Heart right ventricle (tissue), 16 donors: ENCODE measurements at regions not wholly inside any gene's neighbourhood (a gene's known extent, or its start where the extent isn't known, plus 50 kb on each side); places are given as distances from the start of the nearest gene placed in this dataset.
A peak's percentile ranks its signal among the peaks of the same experiment; 100 is the strongest.
"Not testable (repeated sequence)": the region's sequence is repeated elsewhere in the genome, so short reads cannot be mapped to it uniquely, and the experiment has no call there.

ENCODE experiments used
- ATAC-seq, 8 donors: fragments of 200-7000 bp; cut with Tn5 transposase; one replicate each; pipeline ENCODE4 v1.9.1; 2020; ENCODE audit warnings: mild to moderate bottlenecking in 8 of 8, moderate library complexity in 8 of 8, moderate number of reproducible peaks in 1 of 8
- DNase-seq, 2 donors: peaks; one replicate each; pipeline ENCODE4 v3.0.0-alpha.2; 2020
- H3K27ac ChIP-seq, 10 donors: fragments of 200-600 bp; sonication (generic) in 2 of 10; one replicate each; pipeline versions ENCODE4 v1.5.0 to v1.8.0; 2020 to 2022; ENCODE audit warnings: mild to moderate bottlenecking in 3 of 10
- H3K27me3 ChIP-seq, 7 donors: fragments of 200-600 bp; one replicate each; pipeline ENCODE4 v1.8.0; 2021 to 2022; ENCODE audit warnings: mild to moderate bottlenecking in 2 of 7
- H3K36me3 ChIP-seq, 9 donors: fragments of 200-600 bp; sonication (generic) in 1 of 9; one replicate each; pipeline versions ENCODE4 v1.5.0 to v1.8.0; 2020 to 2022; ENCODE audit warnings: mild to moderate bottlenecking in 2 of 9
- H3K4me1 ChIP-seq, 9 donors: fragments of 200-600 bp; sonication (generic) in 1 of 9; one replicate each; pipeline versions ENCODE4 v1.5.0 to v1.8.0; 2020 to 2022; ENCODE audit warnings: mild to moderate bottlenecking in 4 of 9
- H3K4me3 ChIP-seq, 10 donors: fragments of 200-600 bp; sonication (generic) in 2 of 10; one replicate each; pipeline versions ENCODE4 v1.5.0 to v1.8.0; 2020 to 2022; ENCODE audit warnings: mild to moderate bottlenecking in 7 of 10, moderate library complexity in 2 of 10
- H3K9me3 ChIP-seq, 11 donors: fragments of 200-600 bp in 10 of 11; sonication (generic) in 2 of 11; one replicate each; pipeline versions ENCODE4 v1.5.0 to v1.8.0; 2013 to 2022; ENCODE audit warnings: mild to moderate bottlenecking in 2 of 11, control low read depth in 1 of 11, moderate library complexity in 1 of 11
- CTCF ChIP-seq, 9 donors: fragments of 200-600 bp; sonication (generic) in 2 of 9; IDR thresholded peaks; one replicate each; pipeline versions ENCODE4 v1.5.0 to v1.8.0; 2021 to 2022; ENCODE audit warnings: antibody characterized with exemption in 9 of 9, mild to moderate bottlenecking in 5 of 9, moderate library complexity in 1 of 9
- WGBS, 2 donors: extraction: QIAGEN DNeasy Blood & Tissue Kit; methylation state at CpG; one replicate each; pipeline ENCODE4 v1.1.7; 2013; ENCODE audit warnings: inconsistent platforms in 1 of 2; 5-methylcytosine and 5-hydroxymethylcytosine counted together
- intact Hi-C, 10 donors: fragments of 100-400 bp; cut with DNase I; formaldehyde crosslinking; loops; one replicate each; pipeline versions ENCODE4 v1.11.1 to v1.14.2; 2022
- donor health status: Arrhythmogenic right ventricular cardiomyopathy.
- donor health status: ischemic (EF 13 %, LVEDD 7.1; RV severe dilation, severe dysfunction).
- donor health status: healthy with polysubstance abuse.
- donor health status: DM: no; HTN: yes; CAD: no.
- donor health status: DM: no; HTN: no; CAD: no.
- donor health status: ischemic (EF 25% LVEDD 6.9; RV normal size, moderate dysfunction).
- donor health status: ischemic (EF 25% LVEDD 5.7; RV mildly dilated, moderate dysfunction).
- donor health status: healthy.
- donor health status: DM: yes; HTN: yes; CAD: no.
- donor health status: Ischemic cardiomyopathy.
- donor health status: ischemic (EF 35%, LVEDD 5.7; RV mildly dilated, moderate dysfunction).
- donor health status: nonischemic (EF 11% LVEDD 7.7; RV severe dilation, severe dysfunction).
- donor health status: DM: yes; HTN: yes; CAD: no.
- donor health status: PGD.
- donor health status: ischemic (EF 29% LVEDD 5.4; RV normal size, mild dysfunction).
- donor health status: nonischemic (EF 23%, LVEDD 6.1; RV moderate dilation, normal function).

- Histone ChIP-seq H3K4me3 (no peak overlapping the region), H3K27me3 (peaks cover 0 to 2% (median 0%) of the 10 kb centered on the region in 7 donors), H3K36me3 (no peaks in the 10 kb centered on the region), H3K4me1 (peaks cover 0 to 14% (median 8%) of the 10 kb centered on the region in 9 donors), H3K27ac (no peak overlapping the region), H3K9me3 (no peaks in the 10 kb centered on the region)
- intact Hi-C loops = no loop called here
- TF ChIP-seq CTCF (IDR thresholded peaks at IDR 0.05) = no peak
- no peak for ATAC-seq
- no peak for DNase-seq
- 88 to 96% methylated on average over 5 of the region's 5 CpGs for WGBS, 2 donors
Observed at GRCh38 chr6:163862701-163863100, 448.2 kb downstream of the QKI start.

DNA sequence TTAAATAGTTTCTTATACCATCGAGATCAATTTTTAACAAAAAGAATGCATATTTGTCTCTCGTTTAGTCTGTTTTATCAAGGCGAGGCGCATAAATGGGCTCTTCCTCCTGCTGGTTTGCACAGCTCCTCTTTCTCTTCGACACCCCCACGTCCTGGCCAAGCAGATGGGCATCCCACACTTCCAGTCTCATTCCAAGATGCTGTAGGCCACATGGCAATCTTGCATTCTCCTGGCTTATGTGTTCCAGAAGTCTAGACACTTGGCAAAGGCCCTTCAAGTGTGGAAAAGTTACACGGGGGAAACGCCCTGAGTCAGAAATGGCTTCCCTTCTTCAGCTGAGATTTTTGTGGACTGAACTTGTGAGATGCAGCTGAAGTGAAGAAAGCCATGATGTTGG is 447.1 kb downstream of the QKI start:
- Histone ChIP-seq H3K9me3 (no peaks in the 10 kb centered on the region), H3K36me3 (no peaks in the 10 kb centered on the region), H3K4me1 (peaks cover 0 to 14% (median 8%) of the 10 kb centered on the region in 9 donors), H3K27ac (no peak overlapping the region), H3K27me3 (peaks cover 0 to 2% (median 0%) of the 10 kb centered on the region in 7 donors), H3K4me3 (no peak overlapping the region)
- intact Hi-C loops = no loop called here
- WGBS, 2 donors = 92 to 96% methylated on average over 8 of the region's 8 CpGs
- DNase-seq (no peak), ATAC-seq (no peak)
- TF ChIP-seq CTCF (IDR thresholded peaks at IDR 0.05) = no peak

- Histone ChIP-seq H3K9me3 (no peaks in the 10 kb centered on the region), H3K4me3 (peak overlapping the region in 7 of 10 donors; percentile 2 to 32 (median 25)), H3K27me3 (peaks cover 0 to 2% (median 0%) of the 10 kb centered on the region in 7 donors), H3K36me3 (no peaks in the 10 kb centered on the region), H3K27ac (no peak overlapping the region), H3K4me1 (peaks cover 0 to 14% (median 8%) of the 10 kb centered on the region in 9 donors)
- ATAC-seq (peak; percentile 42 to 78 (median 56)), DNase-seq (peak in 1 of 2 donors; percentile 27)
- 16 to 21% methylated on average over 12 of the region's 12 CpGs for WGBS, 2 donors
- intact Hi-C loops = no loop called here
- no peak for TF ChIP-seq CTCF (IDR thresholded peaks at IDR 0.05)
Observed at GRCh38 chr6:163860287-163861081, 446.0 kb downstream of the QKI start.

GRCh38 chr6:163858870-163859269 is 444.4 kb downstream of the QKI start:
- peaks cover 0 to 14% (median 8%) of the 10 kb centered on the region in 9 donors for H3K4me1 ChIP-seq
- H3K36me3 ChIP-seq, ATAC-seq, H3K4me3 ChIP-seq, H3K27ac ChIP-seq, H3K9me3 ChIP-seq, intact Hi-C loops, H3K27me3 ChIP-seq, DNase-seq: not testable (repeated sequence)
- WGBS, 2 donors = 93 to 98% methylated on average over 5 of the region's 5 CpGs

DNA sequence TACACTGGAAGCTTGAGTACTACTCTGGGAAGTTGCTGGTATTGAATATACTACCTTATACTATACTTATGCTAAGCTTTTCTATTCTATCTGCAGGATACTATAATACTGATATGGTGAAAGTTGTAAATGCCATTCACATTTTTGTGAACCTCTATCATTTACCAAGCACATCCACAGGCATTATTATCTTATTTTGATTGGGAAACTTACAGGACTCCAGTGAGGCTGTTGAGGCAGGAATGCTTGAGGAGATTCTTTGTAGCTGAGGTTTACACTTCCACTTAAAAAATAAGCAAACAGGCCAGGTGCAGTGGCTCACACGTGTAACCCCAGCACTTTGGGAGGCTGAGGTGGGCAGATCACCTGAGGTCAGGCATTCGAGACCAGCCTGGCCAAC is 442.9 kb downstream of the QKI start:
- intact Hi-C loops = no loop called here
- Histone ChIP-seq H3K27me3 (peaks cover 0 to 2% (median 0%) of the 10 kb centered on the region in 7 donors), H3K36me3 (no peaks in the 10 kb centered on the region), H3K9me3 (peaks cover 0 to 5% (median 0%) of the 10 kb centered on the region in 11 donors), H3K4me1 (peaks cover 0 to 14% (median 8%) of the 10 kb centered on the region in 9 donors), H3K4me3 (no peak overlapping the region), H3K27ac (no peak overlapping the region)
- 79 to 90% methylated on average over 2 of the region's 2 CpGs for WGBS, 2 donors
- no peak for TF ChIP-seq CTCF (IDR thresholded peaks at IDR 0.05)
- ATAC-seq = no peak
- DNase-seq = no peak
